Esophagus squamous epithelium (tissue), 5 donors: ENCODE measurements at regions not wholly inside any gene's neighbourhood (a gene's known extent, or its start where the extent isn't known, plus 50 kb on each side); places are given as distances from the start of the nearest gene placed in this dataset.
A peak's percentile ranks its signal among the peaks of the same experiment; 100 is the strongest.

Experiments used
- DNase-seq: peaks from one replicate; lab custom pipeline; 2025; lab: John Stamatoyannopoulos, UW
- H3K27ac ChIP-seq, 4 donors: fragments of 200-600 bp; sonication (generic); one replicate each; pipeline ENCODE4 v1.5.1; 2016 to 2019; ENCODE audit warnings: mild to moderate bottlenecking in 1 of 4
- H3K27me3 ChIP-seq, 4 donors: fragments of 200-600 bp; sonication (generic); 1 replicate in 3 of 4; 2 replicates in 1 of 4; pipeline versions ENCODE4 v1.5.1 to v1.6.0; 2017 to 2021; ENCODE audit warnings: antibody characterized with exemption in 1 of 4
- H3K36me3 ChIP-seq, 3 donors: fragments of 200-600 bp; sonication (generic); one replicate each; pipeline ENCODE4 v1.5.1; 2016 to 2019
- H3K4me1 ChIP-seq, 3 donors: fragments of 200-600 bp; sonication (generic); one replicate each; pipeline ENCODE4 v1.5.1; 2017 to 2019
- H3K4me3 ChIP-seq, 4 donors: fragments of 200-600 bp; sonication (generic); 1 replicate in 3 of 4; 2 replicates in 1 of 4; pipeline ENCODE4 v1.5.1; 2016 to 2019; ENCODE audit warnings: mild to moderate bottlenecking in 2 of 4, moderate library complexity in 1 of 4
- H3K9me3 ChIP-seq, 3 donors: fragments of 200-600 bp; sonication (generic); one replicate each; pipeline ENCODE4 v1.5.1; 2016 to 2019
- POLR2A ChIP-seq, 4 donors: fragments of 450-650 bp; IDR thresholded peaks; one replicate each; pipeline ENCODE4 v1.6.1; 2017; ENCODE audit warnings: antibody characterized with exemption in 4 of 4, mild to moderate bottlenecking in 4 of 4, moderate library complexity in 3 of 4
- WGBS, 2 donors: methylation state at CpG; one replicate each; pipeline ENCODE4 v1.1.5; 2018; 5-methylcytosine and 5-hydroxymethylcytosine counted together
- intact Hi-C: fragments of 100-400 bp; cut with DNase I; formaldehyde crosslinking; loops from one replicate; pipeline ENCODE4 v1.15.0; 2022
- TF ChIP-seq, protein P1 (sequence below), 6 experiments: fragments of 450-650 bp in 4 of 6; fragments of 200-600 bp in 2 of 6; sonication (generic) in 2 of 6; IDR thresholded peaks; one replicate each; pipeline ENCODE4 v1.5.1; 2016 to 2019; ENCODE audit warnings: antibody characterized with exemption in 6 of 6, mild to moderate bottlenecking in 4 of 6, moderate library complexity in 4 of 6
- donor health status: DM: yes; HTN: yes; CAD: no.

DNA sequence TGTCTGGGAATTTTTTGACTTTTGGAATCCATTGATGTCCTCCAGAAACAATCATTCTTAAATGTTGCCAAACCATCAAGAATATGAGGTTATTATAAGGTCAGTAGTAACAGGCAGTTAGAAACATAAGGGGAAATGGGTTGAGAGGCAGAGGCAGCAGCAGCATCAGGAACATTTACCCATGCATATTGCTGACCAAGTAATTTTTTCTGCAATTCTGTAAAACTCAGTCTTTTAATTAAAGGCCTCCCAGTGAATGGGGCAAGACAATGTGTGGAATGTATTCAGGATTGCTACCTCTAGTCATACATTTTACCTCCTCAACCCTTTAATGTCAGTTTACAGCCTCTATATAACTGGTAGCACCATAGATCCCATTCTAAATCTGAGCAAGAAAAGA, 66.5 kb upstream of the SKAP2 start:
- TF ChIP-seq, protein P1, sequence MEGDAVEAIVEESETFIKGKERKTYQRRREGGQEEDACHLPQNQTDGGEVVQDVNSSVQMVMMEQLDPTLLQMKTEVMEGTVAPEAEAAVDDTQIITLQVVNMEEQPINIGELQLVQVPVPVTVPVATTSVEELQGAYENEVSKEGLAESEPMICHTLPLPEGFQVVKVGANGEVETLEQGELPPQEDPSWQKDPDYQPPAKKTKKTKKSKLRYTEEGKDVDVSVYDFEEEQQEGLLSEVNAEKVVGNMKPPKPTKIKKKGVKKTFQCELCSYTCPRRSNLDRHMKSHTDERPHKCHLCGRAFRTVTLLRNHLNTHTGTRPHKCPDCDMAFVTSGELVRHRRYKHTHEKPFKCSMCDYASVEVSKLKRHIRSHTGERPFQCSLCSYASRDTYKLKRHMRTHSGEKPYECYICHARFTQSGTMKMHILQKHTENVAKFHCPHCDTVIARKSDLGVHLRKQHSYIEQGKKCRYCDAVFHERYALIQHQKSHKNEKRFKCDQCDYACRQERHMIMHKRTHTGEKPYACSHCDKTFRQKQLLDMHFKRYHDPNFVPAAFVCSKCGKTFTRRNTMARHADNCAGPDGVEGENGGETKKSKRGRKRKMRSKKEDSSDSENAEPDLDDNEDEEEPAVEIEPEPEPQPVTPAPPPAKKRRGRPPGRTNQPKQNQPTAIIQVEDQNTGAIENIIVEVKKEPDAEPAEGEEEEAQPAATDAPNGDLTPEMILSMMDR (IDR thresholded peaks at IDR 0.05) = no peak
- DNase-seq = no peak

DNA sequence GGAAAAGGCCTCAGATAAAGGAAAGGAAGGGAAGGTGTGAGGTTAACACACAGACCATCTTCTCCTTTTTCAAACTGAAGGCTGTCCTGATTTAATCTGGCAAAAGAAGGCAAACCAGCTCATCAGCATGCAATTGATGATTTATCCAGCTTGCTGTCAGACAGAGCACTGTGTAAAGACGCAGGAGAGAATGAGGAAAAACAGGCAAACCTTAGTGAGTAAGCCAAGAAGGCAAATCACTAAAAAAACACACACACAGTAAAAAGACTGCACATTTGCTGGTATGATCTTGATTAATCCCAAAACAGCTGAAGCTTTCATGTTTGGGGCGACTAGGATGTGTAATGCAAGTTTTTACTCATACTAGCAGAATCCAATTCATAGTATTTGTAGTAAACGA, 65.8 kb upstream of the SKAP2 start:
- peaks cover 3 to 33% (median 4%) of the 10 kb centered on the region in 3 donors for H3K4me1 ChIP-seq
- no peaks in the 10 kb centered on the region for H3K36me3 ChIP-seq
- no peaks in the 10 kb centered on the region for H3K9me3 ChIP-seq
- DNase-seq = no peak
- intact Hi-C loops = no loop called here
- no peaks in the 10 kb centered on the region for H3K27me3 ChIP-seq
- TF ChIP-seq, protein P1 (IDR thresholded peaks at IDR 0.05) = no peak
- no peak for TF ChIP-seq POLR2A (IDR thresholded peaks at IDR 0.05)
- H3K4me3 ChIP-seq = no peak overlapping the region
- H3K27ac ChIP-seq = peak overlapping the region in 3 of 4 donors; percentile 5 to 61 (median 61)
- 40 to 42% methylated on average over 3 of the region's 3 CpGs for WGBS, 2 donors

More for the DNA sequence above, 66.5 kb upstream of the SKAP2 start:
- no peak overlapping the region for H3K4me3 ChIP-seq
- peaks cover 3 to 33% (median 4%) of the 10 kb centered on the region in 3 donors for H3K4me1 ChIP-seq
- H3K27me3 ChIP-seq = no peaks in the 10 kb centered on the region
- H3K36me3 ChIP-seq = no peaks in the 10 kb centered on the region
- intact Hi-C loops = no loop called here
- H3K27ac ChIP-seq = peak overlapping the region in 3 of 4 donors; percentile 5 to 61 (median 5)
- H3K9me3 ChIP-seq = no peaks in the 10 kb centered on the region

DNA sequence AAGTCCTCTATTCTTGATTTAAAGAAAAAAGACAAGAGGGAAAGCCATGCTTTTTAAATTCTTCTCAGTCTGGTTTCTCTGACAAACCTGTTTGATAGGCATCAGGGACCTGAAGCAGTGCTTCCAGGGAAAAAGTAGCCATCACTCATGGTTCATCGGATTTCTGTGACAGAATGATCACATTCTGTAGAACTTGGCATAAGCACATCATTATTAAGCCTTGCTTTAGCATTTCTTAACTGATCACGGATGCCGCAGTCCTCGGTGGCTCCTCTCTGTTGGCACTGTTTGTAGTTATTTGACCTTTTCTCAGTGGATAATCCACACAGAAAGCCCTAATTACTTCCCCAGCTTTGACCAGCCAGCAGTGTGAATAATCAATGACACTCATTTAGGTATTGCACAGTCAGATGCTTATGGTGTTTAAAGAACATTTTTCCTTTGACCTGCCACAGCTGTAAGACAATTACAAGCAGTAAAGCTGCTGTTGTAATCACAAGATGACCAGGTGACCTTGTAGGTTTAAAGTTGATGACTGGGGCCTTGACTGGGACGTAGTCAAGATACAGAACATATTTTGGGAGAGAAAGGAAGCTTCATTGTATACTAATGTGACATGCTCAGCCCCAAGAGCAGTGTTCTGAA, 64.4 kb upstream of the SKAP2 start:
- TF ChIP-seq, protein P1 (IDR thresholded peaks at IDR 0.05) = no peak
- no peak for TF ChIP-seq POLR2A (IDR thresholded peaks at IDR 0.05)
- Histone ChIP-seq H3K4me3 (no peak overlapping the region), H3K36me3 (no peaks in the 10 kb centered on the region), H3K27me3 (no peaks in the 10 kb centered on the region), H3K27ac (peak overlapping the region in 1 of 4 donors; percentile 61), H3K4me1 (peaks cover 3 to 33% (median 4%) of the 10 kb centered on the region in 3 donors), H3K9me3 (no peaks in the 10 kb centered on the region)
- intact Hi-C loops = no loop called here
- WGBS, 2 donors = 66 to 75% methylated on average over 5 of the region's 5 CpGs
- DNase-seq = no peak

DNA sequence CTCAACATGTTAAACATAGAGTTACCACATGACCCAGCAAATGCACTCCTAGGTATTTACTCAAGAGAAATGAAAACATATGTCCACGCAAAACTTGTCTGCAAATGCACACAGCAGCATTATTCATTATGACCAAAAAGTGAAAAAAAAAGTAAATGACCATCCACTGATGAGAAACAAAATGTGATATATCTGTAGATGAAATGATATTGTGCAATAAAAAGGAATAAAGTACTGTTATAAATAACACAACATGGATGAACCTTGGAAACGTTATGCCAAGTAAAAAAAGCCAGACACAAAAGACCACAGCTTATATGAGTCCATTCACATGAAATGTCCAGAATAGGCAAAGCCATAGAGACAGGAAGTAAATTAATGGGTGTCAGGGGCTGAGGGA, 61.4 kb upstream of the SKAP2 start:
- no peak for DNase-seq
- WGBS, 2 donors = 66 to 76% methylated on average over 2 of the region's 2 CpGs
- Histone ChIP-seq H3K36me3 (no peaks in the 10 kb centered on the region), H3K9me3 (no peaks in the 10 kb centered on the region), H3K4me3 (no peak overlapping the region), H3K27me3 (no peaks in the 10 kb centered on the region), H3K4me1 (peaks cover under 1 to 36% (median 3%) of the 10 kb centered on the region in 3 donors), H3K27ac (no peak overlapping the region)
- intact Hi-C loops = no loop called here
- TF ChIP-seq, protein P1 (IDR thresholded peaks at IDR 0.05) = no peak
- no peak for TF ChIP-seq POLR2A (IDR thresholded peaks at IDR 0.05)

GRCh38 chr7:26924149-26924767, 59.9 kb upstream of the SKAP2 start:
- 73 to 92% methylated on average over 2 of the region's 2 CpGs for WGBS, 2 donors
- no peaks in the 10 kb centered on the region for H3K27me3 ChIP-seq
- no peak for DNase-seq
- no peak overlapping the region for H3K4me3 ChIP-seq
- H3K9me3 ChIP-seq = no peaks in the 10 kb centered on the region
- no peak overlapping the region for H3K27ac ChIP-seq
- peaks cover 0 to 36% (median 0%) of the 10 kb centered on the region in 3 donors for H3K4me1 ChIP-seq
- intact Hi-C loops = no loop called here
- no peak for TF ChIP-seq POLR2A (IDR thresholded peaks at IDR 0.05)
- TF ChIP-seq, protein P1 (IDR thresholded peaks at IDR 0.05) = no peak
- H3K36me3 ChIP-seq = no peaks in the 10 kb centered on the region
